Panc1 (cell line): ENCODE measurements at regions not wholly inside any gene's neighbourhood (a gene's known extent, or its start where the extent isn't known, plus 50 kb on each side); places are given as distances from the start of the nearest gene placed in this dataset.

ENCODE experiments used
- ATAC-seq: fragments of 200-7000 bp; cut with Tn5 transposase; 2 replicates; pipeline ENCODE4 v1.9.1; 2020; ENCODE audit warnings: mild to moderate bottlenecking, moderate library complexity
- BruUV-seq: library from RNA; stranded (reverse); fragments of 400-500 nt; replicated peaks from 2 replicates; lab custom pipeline; 2021; lab: Mats Ljungman, UMichigan
- CTCF ChIA-PET: fragments of 300-600 bp; sonication (Branson Sonifier 250); formaldehyde crosslinking; loops from one replicate; lab custom pipeline; 2022; ENCODE audit warnings: antibody characterized with exemption; lab: Charles Lee
- POLR2A ChIA-PET: fragments of 300-600 bp; sonication (Branson Sonifier 250); formaldehyde crosslinking; loops from one replicate; lab custom pipeline; 2022; ENCODE audit warnings: antibody characterized with exemption; lab: Charles Lee
- DNase-seq: peaks from one replicate; pipeline ENCODE4 v3.0.0-alpha.2; 2010; ENCODE audit warnings: low read depth, low spot score
- H3K27ac ChIP-seq: 2 replicates; pipeline ENCODE4 v1.5.1; 2011; ENCODE audit warnings: mild to moderate bottlenecking, low read length, inconsistent platforms
- H3K27me3 ChIP-seq: fragments of 200-500 bp; sonication (Bioruptor generic); 2 replicates; pipeline ENCODE4 v1.6.0; 2014; ENCODE audit warnings: low read length, inconsistent platforms; ENCODE audit not compliant: control insufficient read depth, insufficient read depth
- H3K36me3 ChIP-seq: fragments of 200-500 bp; sonication (Bioruptor generic); 2 replicates; pipeline ENCODE4 v1.5.1; 2014; ENCODE audit warnings: inconsistent platforms, mild to moderate bottlenecking, low read length, moderate library complexity; ENCODE audit not compliant: control insufficient read depth, insufficient read depth
- H3K4me1 ChIP-seq: 2 replicates; pipeline ENCODE4 v1.5.1; 2011; ENCODE audit warnings: inconsistent platforms, mild to moderate bottlenecking, low read length, moderate library complexity; ENCODE audit not compliant: control insufficient read depth, insufficient read depth
- H3K4me3 ChIP-seq, 2 experiments: 2 replicates each; pipeline ENCODE4 v1.5.1; 2011 to 2012; ENCODE audit warnings: low read depth in 2 of 2, low read length in 2 of 2, mild to moderate bottlenecking in 2 of 2, inconsistent platforms in 1 of 2, moderate library complexity in 1 of 2
- H3K9me3 ChIP-seq: fragments of 200-500 bp; sonication (Bioruptor generic); 2 replicates; pipeline ENCODE4 v1.5.1; 2014; ENCODE audit warnings: low read depth, mild to moderate bottlenecking, inconsistent platforms, low read length, moderate library complexity; ENCODE audit not compliant: control insufficient read depth, insufficient read depth
- CTCF ChIP-seq: fragments of 450-650 bp; IDR thresholded peaks from 2 replicates; pipeline ENCODE4 v1.5.1; 2017; ENCODE audit warnings: mild to moderate bottlenecking
- POLR2AphosphoS5 ChIP-seq: IDR thresholded peaks from 2 replicates; pipeline ENCODE4 v1.6.1; 2012; ENCODE audit warnings: mild to moderate bottlenecking, low read depth, low read length, moderate library complexity
- REST ChIP-seq, 2 experiments: IDR thresholded peaks; 2 replicates each; pipeline ENCODE4 v1.6.1; 2011 to 2012; ENCODE audit warnings: low read depth in 2 of 2, control low read depth in 1 of 2, low read length in 1 of 2, mild to moderate bottlenecking in 1 of 2, moderate library complexity in 1 of 2; ENCODE audit not compliant: insufficient read depth in 1 of 2
- SIN3A ChIP-seq: IDR thresholded peaks from 2 replicates; pipeline ENCODE4 v1.6.1; 2012; ENCODE audit warnings: low read depth, mild to moderate bottlenecking, low read length, moderate library complexity, borderline replicate concordance; ENCODE audit not compliant: insufficient read depth
- TCF7L2 ChIP-seq: IDR thresholded peaks from 2 replicates; pipeline ENCODE4 v1.6.1; 2011; ENCODE audit warnings: mild to moderate bottlenecking, low read depth, low read length, inconsistent platforms
- in situ Hi-C: cut with HindIII; loops from 2 replicates; pipeline ENCODE4 v1.10.0; 2016; ENCODE audit warnings: low sequenced_read_pairs, low pct_unique_long_range_greater_than_20kb
- intact Hi-C: fragments of 100-400 bp; cut with micrococcal nuclease; formaldehyde crosslinking; loops from one replicate; pipeline ENCODE4 v1.10.0; 2022; ENCODE audit not compliant: unreplicated experiment

GRCh38 chr9:18359335-18359734 lies 114.6 kb upstream of the ADAMTSL1 start:
- no peak overlapping the region for H3K27ac ChIP-seq
- TF ChIP-seq TCF7L2 (no peak), SIN3A (no peak)
- POLR2A ChIA-PET: no interaction called here
- no peak overlapping the region for H3K4me3 ChIP-seq
- no peaks in the 10 kb centered on the region for H3K27me3 ChIP-seq
- DNase-seq (no peak), ATAC-seq (no peak)
- in situ Hi-C loops (no loop called here), intact Hi-C loops (no loop called here)
- no peaks in the 10 kb centered on the region for H3K36me3 ChIP-seq
- H3K9me3 ChIP-seq: no peaks in the 10 kb centered on the region
- CTCF ChIA-PET: no interaction called here
- no TSS peak for BruUV-seq
- no peaks in the 10 kb centered on the region for H3K4me1 ChIP-seq

GRCh38 chr9:18360005-18360404 lies 113.9 kb upstream of the ADAMTSL1 start:
- TF ChIP-seq POLR2AphosphoS5 (no peak), CTCF (no peak), TCF7L2 (no peak), SIN3A (no peak), REST (IDR thresholded peaks at IDR 0.05; ENCODE audit: insufficient read depth in 1 of 2, low read depth in 2 of 2, low read length in 1 of 2) (no peak)
- ChIA-PET POLR2A (no interaction called here), CTCF (no interaction called here)
- ATAC-seq: no peak
- Histone ChIP-seq H3K9me3 (no peaks in the 10 kb centered on the region), H3K4me1 (no peaks in the 10 kb centered on the region), H3K27me3 (no peaks in the 10 kb centered on the region), H3K27ac (no peak overlapping the region), H3K4me3 (no peak overlapping the region), H3K36me3 (no peaks in the 10 kb centered on the region)
- in situ Hi-C loops (no loop called here), intact Hi-C loops (no loop called here)
- no TSS peak for BruUV-seq
- DNase-seq: no peak

GRCh38 chr9:18361646-18362045 lies 112.3 kb upstream of the ADAMTSL1 start:
- Histone ChIP-seq H3K4me1 (no peaks in the 10 kb centered on the region), H3K27me3 (no peaks in the 10 kb centered on the region), H3K9me3 (no peaks in the 10 kb centered on the region), H3K4me3 (no peak overlapping the region), H3K36me3 (no peaks in the 10 kb centered on the region), H3K27ac (no peak overlapping the region)
- no TSS peak for BruUV-seq
- DNase-seq (no peak), ATAC-seq (no peak)
- ChIA-PET CTCF (no interaction called here), POLR2A (no interaction called here)
- intact Hi-C loops: no loop called here
- no peak for TF ChIP-seq CTCF
- no peak for TF ChIP-seq POLR2AphosphoS5
- TF ChIP-seq TCF7L2: no peak
- TF ChIP-seq REST (IDR thresholded peaks at IDR 0.05; ENCODE audit: insufficient read depth in 1 of 2, low read depth in 2 of 2, low read length in 1 of 2): no peak
- TF ChIP-seq SIN3A: no peak
- in situ Hi-C loops: no loop called here
